GM19351 (cell line): ENCODE measurements at regions not wholly inside any gene's neighbourhood (a gene's known extent, or its start where the extent isn't known, plus 50 kb on each side); places are given as distances from the start of the nearest gene placed in this dataset.

Experiments
- ATAC-seq: cut with Tn5 transposase; IDR thresholded peaks from one replicate; pipeline ENCODE4 v1.9.1; 2021; ENCODE audit warnings: mild to moderate bottlenecking, moderate library complexity; ENCODE audit not compliant: unreplicated experiment

GRCh38 chr5:17690473-17690872, 56.2 kb downstream of the TAF11L14 start:
- ATAC-seq = no peak

- no peak for ATAC-seq
Measured at GRCh38 chr5:17691762-17692161, 57.5 kb downstream of the TAF11L14 start.

DNA sequence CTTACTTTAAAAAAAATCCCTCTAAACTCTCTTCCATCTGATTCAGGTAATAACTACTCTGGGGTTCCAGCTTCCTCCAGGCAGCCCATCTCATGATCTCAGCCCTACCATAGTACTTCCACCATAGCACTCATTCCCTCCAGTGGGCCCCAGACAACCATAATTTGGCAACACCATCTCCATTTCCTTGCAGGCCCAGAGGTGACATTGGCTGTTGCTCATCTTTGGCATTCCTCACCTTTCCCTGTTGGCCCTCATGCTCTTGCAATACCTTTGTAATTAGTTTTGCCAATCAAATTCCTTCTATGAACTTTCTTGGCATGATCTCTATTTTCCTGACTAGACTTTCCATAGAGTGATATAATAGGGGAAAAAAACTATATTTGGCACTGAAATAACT, 60.1 kb downstream of the TAF11L14 start:
- ATAC-seq = no peak

- ATAC-seq = no peak
Measured at GRCh38 chr5:17694914-17695313, 60.7 kb downstream of the TAF11L14 start.

DNA sequence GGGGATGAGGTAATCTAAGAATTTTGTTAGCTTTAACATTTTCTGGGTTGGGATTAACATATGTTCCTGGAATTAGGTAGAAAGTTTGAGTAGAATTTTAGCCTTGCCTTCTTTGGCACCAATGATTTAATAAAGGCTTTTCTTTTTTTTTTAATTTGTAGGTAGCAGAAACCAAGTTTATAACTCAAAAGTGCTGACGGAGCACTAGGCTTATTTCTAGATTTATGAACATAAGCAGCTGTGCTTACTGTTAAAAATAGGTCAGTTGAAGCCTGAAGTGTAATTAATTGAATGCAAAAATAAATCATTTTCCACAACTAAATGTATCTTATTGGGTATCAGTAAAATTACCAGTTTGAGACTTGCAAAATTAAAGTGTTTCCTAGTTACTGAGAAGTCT, 62.4 kb downstream of the TAF11L14 start:
- no peak for ATAC-seq

DNA sequence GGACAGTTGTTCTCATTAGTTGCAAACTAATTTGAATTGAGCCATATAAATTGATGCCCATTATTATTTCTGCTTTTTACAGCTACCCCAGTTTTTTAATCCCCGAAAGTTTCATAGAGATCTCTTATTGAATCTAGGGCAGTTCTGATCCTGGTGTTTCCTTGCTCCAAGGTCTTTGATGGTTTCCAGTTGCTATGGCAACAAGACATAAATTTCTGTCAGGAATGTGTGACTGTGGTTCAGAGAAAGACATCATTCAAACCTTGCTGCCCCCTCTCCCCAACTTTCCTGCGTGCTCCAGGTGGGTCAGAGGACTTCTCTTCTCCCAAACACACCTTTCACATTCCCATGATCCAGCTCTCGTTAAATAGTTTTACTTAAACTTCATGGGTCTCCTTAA, 63.4 kb downstream of the TAF11L14 start:
- no peak for ATAC-seq

DNA sequence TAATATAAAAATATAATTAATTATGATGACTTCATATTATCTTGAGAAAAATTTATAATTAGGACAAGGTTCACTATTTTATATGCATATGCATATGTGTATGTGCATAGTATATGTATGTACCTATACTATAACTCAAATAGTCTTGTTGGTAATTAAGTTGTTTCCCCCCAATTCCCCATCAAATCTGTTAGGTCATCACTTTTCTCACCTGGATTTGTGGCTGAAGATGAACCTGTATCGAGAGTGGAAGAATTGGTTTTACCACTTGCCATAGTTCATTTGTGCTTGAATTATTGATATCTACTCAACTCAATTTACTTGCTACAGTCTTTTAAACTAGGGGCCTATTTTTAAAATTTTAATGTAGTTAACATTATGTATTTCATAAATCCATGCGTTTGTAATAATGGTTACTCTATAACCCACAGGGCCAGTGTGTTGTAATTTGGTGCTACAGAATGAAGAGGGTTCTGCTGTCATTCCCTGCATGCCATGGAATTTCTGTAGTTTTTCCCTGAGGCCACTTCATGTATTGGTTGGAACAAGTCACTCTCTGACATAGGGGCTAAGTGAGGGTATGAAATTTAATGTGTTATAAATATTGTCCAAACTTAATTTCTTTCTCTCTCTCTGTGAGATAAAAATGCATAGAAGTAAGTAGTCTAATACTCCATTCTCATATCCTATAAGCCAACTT, 74.9 kb downstream of the TAF11L14 start:
- ATAC-seq = no peak

DNA sequence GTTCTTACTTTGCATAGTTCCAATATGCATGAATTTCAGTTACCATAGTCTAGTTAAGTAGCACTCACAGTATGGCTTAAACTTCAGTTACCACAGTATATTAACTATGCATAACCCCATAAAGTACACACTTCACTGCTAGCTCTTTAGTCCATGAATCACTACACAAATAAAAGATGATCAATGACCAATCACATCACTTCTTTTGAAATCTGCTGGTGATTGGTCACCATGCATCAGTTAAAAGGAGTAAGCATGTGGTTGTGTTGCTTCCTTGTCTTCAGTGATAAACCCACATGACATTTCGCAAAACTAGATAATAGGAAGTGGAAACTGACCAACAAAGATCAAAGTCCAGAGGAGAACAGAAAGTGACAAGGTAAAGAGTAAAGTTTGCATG, 79.0 kb downstream of the TAF11L14 start:
- no peak for ATAC-seq

GRCh38 chr5:17714186-17714585, 79.9 kb downstream of the TAF11L14 start:
- no peak for ATAC-seq

DNA sequence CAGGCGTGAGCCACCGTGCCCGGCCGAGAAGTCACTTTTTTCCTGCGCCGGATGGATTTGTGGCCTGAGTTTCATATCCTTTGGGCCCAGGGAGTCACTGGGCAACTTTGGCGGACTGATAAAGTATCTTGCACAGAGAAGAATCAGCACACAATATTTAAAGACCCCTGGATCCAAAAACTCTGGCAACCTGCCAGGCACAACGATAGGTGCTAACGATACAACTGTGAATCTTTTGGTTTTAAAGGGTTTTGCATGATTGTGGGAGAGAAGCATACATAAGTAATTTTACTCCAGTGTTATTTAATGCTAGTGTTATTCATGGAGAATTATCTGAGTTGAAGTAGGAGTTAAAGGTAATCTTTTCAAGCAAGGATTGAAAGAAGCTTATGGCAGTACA, 85.3 kb downstream of the TAF11L14 start:
- ATAC-seq = no peak

DNA sequence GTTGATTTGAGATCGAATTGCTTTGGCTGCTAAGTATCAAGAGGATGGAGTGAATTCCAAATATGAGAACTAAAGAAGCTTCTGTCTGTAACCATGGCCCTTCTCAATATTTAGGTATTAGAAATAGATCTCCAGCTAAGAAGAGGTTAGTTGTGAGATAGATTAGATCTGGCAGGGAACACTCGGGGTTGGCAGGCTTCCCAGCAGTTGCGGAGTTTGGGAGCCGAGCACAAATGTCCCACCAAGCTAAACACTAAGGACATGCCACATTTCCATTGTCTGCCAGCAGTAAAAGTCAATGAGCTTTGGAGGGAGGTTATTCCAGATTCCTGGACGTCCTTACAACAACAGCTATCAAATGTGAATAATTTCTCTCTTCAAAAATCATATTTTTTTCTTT, 85.8 kb downstream of the TAF11L14 start:
- ATAC-seq = no peak

GRCh38 chr5:17723876-17724275, 89.6 kb downstream of the TAF11L14 start:
- ATAC-seq = no peak

DNA sequence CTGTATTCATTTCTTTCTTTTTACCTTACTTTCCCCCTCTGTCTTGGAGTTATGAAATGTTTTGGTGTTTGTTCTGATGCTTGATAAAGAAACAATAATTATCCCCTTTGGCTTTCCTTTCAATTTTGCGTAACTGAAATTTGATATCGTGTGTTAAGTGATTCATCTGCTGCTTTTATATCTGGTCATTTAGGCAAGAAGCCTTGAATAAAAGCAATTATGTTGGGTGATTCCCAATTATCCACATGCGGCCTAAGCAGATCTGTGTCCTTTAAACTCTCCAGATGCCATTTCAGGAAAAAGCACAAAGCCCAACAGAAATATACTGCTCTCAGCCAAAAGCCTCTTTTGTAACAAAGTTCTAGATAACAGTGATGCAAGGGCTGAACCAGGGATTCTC, 92.8 kb downstream of the TAF11L14 start:
- ATAC-seq = no peak

GRCh38 chr5:17730421-17730820, 96.2 kb downstream of the TAF11L14 start:
- no peak for ATAC-seq

GRCh38 chr5:17732351-17732923, 98.2 kb downstream of the TAF11L14 start:
- ATAC-seq = no peak

DNA sequence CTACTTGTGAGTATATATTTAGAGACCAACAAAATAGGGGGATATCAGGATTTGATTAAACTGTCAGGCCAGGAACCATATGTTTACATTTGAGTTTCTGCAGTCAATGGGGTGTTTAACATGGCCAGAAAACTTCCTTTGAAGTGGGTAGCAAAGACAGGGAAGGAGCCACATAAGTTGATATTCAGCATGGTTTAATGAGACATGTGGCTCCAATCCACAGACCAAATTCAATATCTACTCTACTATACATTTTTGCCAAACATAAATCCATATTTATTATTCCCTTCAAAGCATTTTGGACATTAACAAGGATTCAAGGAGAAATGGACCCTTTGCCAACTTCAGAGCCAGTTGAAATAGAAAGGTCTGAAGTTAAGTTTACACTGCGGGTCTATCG, 99.8 kb downstream of the TAF11L14 start:
- ATAC-seq = no peak

GRCh38 chr5:17735761-17736160, 101.5 kb downstream of the TAF11L14 start:
- no peak for ATAC-seq

- ATAC-seq = no peak
Measured at GRCh38 chr5:17737092-17737491, 102.8 kb downstream of the TAF11L14 start.

- no peak for ATAC-seq
Measured at GRCh38 chr5:17738446-17738845, 104.2 kb downstream of the TAF11L14 start.

GRCh38 chr5:17743580-17744435, 109.5 kb downstream of the TAF11L14 start:
- ATAC-seq = no peak

DNA sequence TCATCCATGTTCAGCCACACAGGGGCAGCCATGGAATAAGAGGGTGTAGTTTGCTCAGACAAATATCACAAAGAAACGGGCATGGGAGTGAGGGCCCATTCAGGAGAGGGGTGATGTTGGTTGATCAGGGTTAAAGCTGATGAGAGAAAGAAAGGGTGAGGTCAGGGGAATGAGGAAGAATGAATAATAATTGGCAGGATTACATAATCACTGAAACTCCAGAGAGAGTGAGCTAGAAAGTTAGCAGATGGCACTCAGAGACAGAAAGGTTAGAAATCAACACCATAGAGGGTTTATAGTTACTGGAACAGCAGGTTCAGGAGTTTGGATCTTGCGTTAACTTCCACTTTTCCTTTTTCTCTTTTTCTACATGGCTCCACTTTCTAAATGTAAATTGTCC, 113.9 kb downstream of the TAF11L14 start:
- ATAC-seq = no peak

DNA sequence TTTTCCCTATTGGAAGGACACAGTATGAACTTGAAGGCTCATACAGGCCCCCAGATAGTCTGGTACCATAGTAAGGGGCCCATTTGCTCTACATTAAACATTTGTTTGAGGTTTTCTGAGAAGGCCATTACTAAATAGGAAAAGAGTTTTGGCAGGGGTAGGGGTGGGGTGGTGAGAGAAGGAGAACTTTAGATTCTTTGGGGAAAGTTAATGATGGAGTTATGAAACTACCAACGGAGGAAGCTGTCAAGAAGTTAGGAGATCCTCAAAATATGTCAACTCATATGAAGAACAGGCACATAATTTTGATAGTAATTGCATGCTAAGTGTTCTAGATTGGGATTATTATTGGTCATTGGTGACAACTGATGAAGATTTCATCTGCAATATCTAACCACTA, 114.7 kb downstream of the TAF11L14 start:
- no peak for ATAC-seq
